Skeletal muscle tissue (tissue), 3 donors: ENCODE measurements at regions not wholly inside any gene's neighbourhood (a gene's known extent, or its start where the extent isn't known, plus 50 kb on each side); places are given as distances from the start of the nearest gene placed in this dataset.

Experiments
- H3K27ac ChIP-seq: one replicate; pipeline ENCODE4 v1.7.0; 2013; ENCODE audit warnings: mild to moderate bottlenecking, low read depth, low read length, inconsistent platforms
- H3K27me3 ChIP-seq, 3 donors: one replicate each; pipeline ENCODE4 v1.7.0; 2013; ENCODE audit warnings: low read length in 3 of 3; ENCODE audit not compliant: control insufficient read depth in 3 of 3, insufficient read depth in 3 of 3
- H3K36me3 ChIP-seq, 3 donors: one replicate each; pipeline ENCODE4 v1.7.0; 2013; ENCODE audit warnings: low read length in 3 of 3; ENCODE audit not compliant: control insufficient read depth in 3 of 3, insufficient read depth in 3 of 3
- H3K4me1 ChIP-seq, 3 donors: one replicate each; pipeline ENCODE4 v1.7.0; 2013; ENCODE audit warnings: low read length in 3 of 3, mild to moderate bottlenecking in 3 of 3; ENCODE audit not compliant: control insufficient read depth in 3 of 3, insufficient read depth in 3 of 3
- H3K4me3 ChIP-seq, 3 donors: one replicate each; pipeline ENCODE4 v1.7.0; 2013; ENCODE audit warnings: low read length in 3 of 3
- H3K9ac ChIP-seq, 3 donors: one replicate each; pipeline ENCODE4 v1.7.0; 2013; ENCODE audit warnings: low read length in 3 of 3, mild to moderate bottlenecking in 3 of 3, moderate library complexity in 2 of 3, low read depth in 1 of 3
- H3K9me3 ChIP-seq, 3 donors: one replicate each; pipeline ENCODE4 v1.7.0; 2013; ENCODE audit warnings: low read length in 3 of 3; ENCODE audit not compliant: control insufficient read depth in 3 of 3
- donor health status: Osteomylitis.

GRCh38 chr3:5411786-5412185, 224.3 kb downstream of the EDEM1 start:
- no peaks in the 10 kb centered on the region for H3K4me1 ChIP-seq

GRCh38 chr3:5423076-5423475, 235.6 kb downstream of the EDEM1 start:
- Histone ChIP-seq H3K27me3 (no peaks in the 10 kb centered on the region), H3K27ac (no peak overlapping the region), H3K36me3 (no peaks in the 10 kb centered on the region), H3K9ac (no peak overlapping the region), H3K9me3 (no peaks in the 10 kb centered on the region), H3K4me1 (no peaks in the 10 kb centered on the region), H3K4me3 (no peak overlapping the region)

More at GRCh38 chr3:5411786-5412185, 224.3 kb downstream of the EDEM1 start:
- Histone ChIP-seq H3K9ac (no peak overlapping the region), H3K36me3 (no peaks in the 10 kb centered on the region), H3K4me3 (no peak overlapping the region), H3K9me3 (no peaks in the 10 kb centered on the region), H3K27ac (no peak overlapping the region), H3K27me3 (no peaks in the 10 kb centered on the region)

- Histone ChIP-seq H3K4me3 (no peak overlapping the region), H3K27ac (no peak overlapping the region), H3K9me3 (no peaks in the 10 kb centered on the region), H3K4me1 (no peaks in the 10 kb centered on the region), H3K27me3 (peaks cover 0 to 2% (median 0%) of the 10 kb centered on the region in 3 donors), H3K9ac (no peak overlapping the region), H3K36me3 (no peaks in the 10 kb centered on the region)
Measured at GRCh38 chr3:5423523-5423922, 236.0 kb downstream of the EDEM1 start.

- Histone ChIP-seq H3K4me3 (no peak overlapping the region), H3K4me1 (no peaks in the 10 kb centered on the region), H3K27ac (no peak overlapping the region), H3K27me3 (peaks cover 0 to 3% (median 0%) of the 10 kb centered on the region in 3 donors), H3K36me3 (no peaks in the 10 kb centered on the region), H3K9ac (no peak overlapping the region), H3K9me3 (no peaks in the 10 kb centered on the region)
Measured at GRCh38 chr3:5425371-5425770, 237.9 kb downstream of the EDEM1 start.

- Histone ChIP-seq H3K4me3 (no peak overlapping the region), H3K36me3 (no peaks in the 10 kb centered on the region), H3K27ac (no peak overlapping the region), H3K9me3 (no peaks in the 10 kb centered on the region), H3K9ac (peak overlapping the region in 1 of 3 donors; percentile 8), H3K4me1 (no peaks in the 10 kb centered on the region), H3K27me3 (peaks cover 0 to 3% (median 0%) of the 10 kb centered on the region in 3 donors)
Measured at GRCh38 chr3:5426094-5426883, 238.8 kb downstream of the EDEM1 start.

- H3K36me3 ChIP-seq, result no peaks in the 10 kb centered on the region
Measured at GRCh38 chr3:5427021-5427420, 239.5 kb downstream of the EDEM1 start.

GRCh38 chr3:5427938-5428337, 240.4 kb downstream of the EDEM1 start:
- no peak overlapping the region for H3K9ac ChIP-seq
- H3K4me3 ChIP-seq, result no peak overlapping the region
- H3K36me3 ChIP-seq, result no peaks in the 10 kb centered on the region
- H3K9me3 ChIP-seq, result no peaks in the 10 kb centered on the region
- no peaks in the 10 kb centered on the region for H3K4me1 ChIP-seq
- no peak overlapping the region for H3K27ac ChIP-seq
- peaks cover 0 to 3% (median 0%) of the 10 kb centered on the region in 3 donors for H3K27me3 ChIP-seq

More at GRCh38 chr3:5427021-5427420, 239.5 kb downstream of the EDEM1 start:
- no peaks in the 10 kb centered on the region for H3K4me1 ChIP-seq
- H3K27ac ChIP-seq, result no peak overlapping the region
- H3K9me3 ChIP-seq, result no peaks in the 10 kb centered on the region
- peaks cover 0 to 3% (median 0%) of the 10 kb centered on the region in 3 donors for H3K27me3 ChIP-seq
- no peak overlapping the region for H3K4me3 ChIP-seq
- H3K9ac ChIP-seq, result no peak overlapping the region

GRCh38 chr3:5428607-5429516, 241.4 kb downstream of the EDEM1 start:
- no peaks in the 10 kb centered on the region for H3K4me1 ChIP-seq
- H3K36me3 ChIP-seq, result no peaks in the 10 kb centered on the region
- H3K9me3 ChIP-seq, result no peaks in the 10 kb centered on the region
- no peak overlapping the region for H3K9ac ChIP-seq
- H3K27me3 ChIP-seq, result peaks cover 0 to 3% (median 0%) of the 10 kb centered on the region in 3 donors
- no peak overlapping the region for H3K4me3 ChIP-seq
- no peak overlapping the region for H3K27ac ChIP-seq

GRCh38 chr3:5429517-5429890, 242.0 kb downstream of the EDEM1 start:
- H3K9ac ChIP-seq, result no peak overlapping the region
- no peak overlapping the region for H3K4me3 ChIP-seq
- no peaks in the 10 kb centered on the region for H3K9me3 ChIP-seq
- no peaks in the 10 kb centered on the region for H3K36me3 ChIP-seq
- no peaks in the 10 kb centered on the region for H3K4me1 ChIP-seq
- H3K27ac ChIP-seq, result no peak overlapping the region
- H3K27me3 ChIP-seq, result peaks cover 0 to 3% (median 0%) of the 10 kb centered on the region in 3 donors

GRCh38 chr3:5430701-5431100, 243.2 kb downstream of the EDEM1 start:
- H3K9me3 ChIP-seq, result no peaks in the 10 kb centered on the region
- H3K36me3 ChIP-seq, result no peaks in the 10 kb centered on the region
- H3K27ac ChIP-seq, result no peak overlapping the region
- H3K9ac ChIP-seq, result no peak overlapping the region
- H3K27me3 ChIP-seq, result peaks cover 0 to 3% (median 0%) of the 10 kb centered on the region in 3 donors
- H3K4me3 ChIP-seq, result no peak overlapping the region
- H3K4me1 ChIP-seq, result no peaks in the 10 kb centered on the region
